ENCODE measurements at regions not wholly inside any gene's neighbourhood (a gene's known extent, or its start where the extent isn't known, plus 50 kb on each side); places are given as distances from the start of the nearest gene placed in this dataset.

DNA sequence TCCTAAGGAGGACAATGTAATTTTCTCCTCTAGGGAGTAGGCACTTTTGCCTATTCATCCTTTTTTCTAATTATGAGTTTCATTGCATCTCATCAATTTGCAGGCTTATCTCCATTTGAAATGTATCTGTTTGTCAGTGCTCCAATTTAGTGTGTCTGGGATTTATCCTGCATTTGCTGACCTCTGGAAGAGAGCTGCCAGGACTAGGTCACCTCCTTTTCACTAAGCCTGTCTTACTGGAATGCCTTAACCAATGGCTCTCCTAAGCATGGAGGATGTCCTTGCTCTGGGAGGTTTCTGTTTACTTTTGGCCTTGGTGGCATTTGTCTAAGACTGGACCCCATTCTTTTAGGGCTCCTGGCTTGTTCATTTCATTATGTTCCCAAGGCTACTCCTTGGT is 261.5 kb downstream of the NEBL start:
- in situ Hi-C loops (cut with HindIII; ENCODE audit: extremely low pct_ligation_motif_present, low pct_unique_long_range_greater_than_20kb) (no loop called here), intact Hi-C loops (cut with micrococcal nuclease; ENCODE audit: unreplicated experiment) (no loop called here)
- POLR2A ChIA-PET: no interaction called here
- FAIRE-seq: no peak
- no peaks in the 10 kb centered on the region for H3K4me1 ChIP-seq (ENCODE audit: insufficient read depth, low read length)
- TF ChIP-seq ZMYM3 (CRISPR knock-in tag; IDR thresholded peaks at IDR 0.05): no peak
- TF ChIP-seq CERS6 (CRISPR knock-in tag; IDR thresholded peaks at IDR 0.05): no peak
- no peak overlapping the region for H2AFZ ChIP-seq (ENCODE audit: low read length)
- no TSS peak for BruUV-seq (replicated peaks)
- no peak for DNase-seq (ENCODE audit: low spot score)
- H3K36me3 ChIP-seq (replicated peaks in 1 of 2; ENCODE audit: control insufficient read depth in 1 of 2, insufficient read depth in 2 of 2, low read length in 2 of 2): no peaks in the 10 kb centered on the region
- H3K79me2 ChIP-seq (ENCODE audit: insufficient read depth, low read length): no peaks in the 10 kb centered on the region
- H4K20me1 ChIP-seq (ENCODE audit: insufficient read depth, low read length): no peaks in the 10 kb centered on the region
- no peaks in the 10 kb centered on the region for H3K27me3 ChIP-seq (ENCODE audit: control insufficient read depth in 1 of 2, insufficient read depth in 2 of 2, low read length in 2 of 2)
- no peak overlapping the region for H3K9ac ChIP-seq (ENCODE audit: insufficient read depth, low read depth, low read length)
- no peak overlapping the region for H3K4me3 ChIP-seq (replicated peaks in 1 of 3; ENCODE audit: insufficient read depth in 1 of 3, low read depth in 2 of 3, low read length in 3 of 3)
- no peak overlapping the region for H3K27ac ChIP-seq (ENCODE audit: extremely low read length, insufficient read depth, low read length)
- peaks cover 53% of the 10 kb centered on the region for H3K9me3 ChIP-seq (ENCODE audit: low read length)
- CTCF ChIA-PET (ENCODE audit: low intra/inter-chr PET ratio, low total read pairs): no interaction called here
- no peak for ATAC-seq
- no peak overlapping the region for H3K4me2 ChIP-seq (ENCODE audit: low read depth, low read length)

- BruUV-seq (replicated peaks): no TSS peak
- ATAC-seq (no peak), FAIRE-seq (no peak), DNase-seq (ENCODE audit: low spot score) (no peak)
- Histone ChIP-seq H3K36me3 (replicated peaks in 1 of 2; ENCODE audit: control insufficient read depth in 1 of 2, insufficient read depth in 2 of 2, low read length in 2 of 2) (no peaks in the 10 kb centered on the region), H3K79me2 (ENCODE audit: insufficient read depth, low read length) (no peaks in the 10 kb centered on the region), H3K4me2 (ENCODE audit: low read depth, low read length) (no peak overlapping the region), H3K4me3 (replicated peaks in 1 of 3; ENCODE audit: insufficient read depth in 1 of 3, low read depth in 2 of 3, low read length in 3 of 3) (no peak overlapping the region), H3K9me3 (ENCODE audit: low read length) (peaks cover 47% of the 10 kb centered on the region), H4K20me1 (ENCODE audit: insufficient read depth, low read length) (no peaks in the 10 kb centered on the region), H3K27ac (ENCODE audit: extremely low read length, insufficient read depth, low read length) (no peak overlapping the region), H3K9ac (ENCODE audit: insufficient read depth, low read depth, low read length) (no peak overlapping the region), H3K4me1 (ENCODE audit: insufficient read depth, low read length) (no peaks in the 10 kb centered on the region), H3K27me3 (ENCODE audit: control insufficient read depth in 1 of 2, insufficient read depth in 2 of 2, low read length in 2 of 2) (no peaks in the 10 kb centered on the region), H2AFZ (ENCODE audit: low read length) (no peak overlapping the region)
- POLR2A ChIA-PET: no interaction called here
- in situ Hi-C loops (cut with HindIII; ENCODE audit: extremely low pct_ligation_motif_present, low pct_unique_long_range_greater_than_20kb) (no loop called here), intact Hi-C loops (cut with micrococcal nuclease; ENCODE audit: unreplicated experiment) (no loop called here)
- CTCF ChIA-PET (ENCODE audit: low intra/inter-chr PET ratio, low total read pairs): no interaction called here
- 9% methylated on average over 4 of the region's 4 CpGs for WGBS (ENCODE audit: low lambda C conversion rate)
- no peak for TF ChIP-seq ZNF549 (CRISPR knock-in tag; IDR thresholded peaks at IDR 0.05)
- no peak for TF ChIP-seq ZSCAN9 (CRISPR knock-in tag; IDR thresholded peaks at IDR 0.05; ENCODE audit: borderline replicate concordance)
- no peak for TF ChIP-seq ZNF644 (CRISPR knock-in tag; IDR thresholded peaks at IDR 0.05; ENCODE audit: low read depth)
- no peak for TF ChIP-seq ZNF260 (CRISPR knock-in tag; IDR thresholded peaks at IDR 0.05; ENCODE audit: borderline replicate concordance, low read depth)
- TF ChIP-seq, protein P1, sequence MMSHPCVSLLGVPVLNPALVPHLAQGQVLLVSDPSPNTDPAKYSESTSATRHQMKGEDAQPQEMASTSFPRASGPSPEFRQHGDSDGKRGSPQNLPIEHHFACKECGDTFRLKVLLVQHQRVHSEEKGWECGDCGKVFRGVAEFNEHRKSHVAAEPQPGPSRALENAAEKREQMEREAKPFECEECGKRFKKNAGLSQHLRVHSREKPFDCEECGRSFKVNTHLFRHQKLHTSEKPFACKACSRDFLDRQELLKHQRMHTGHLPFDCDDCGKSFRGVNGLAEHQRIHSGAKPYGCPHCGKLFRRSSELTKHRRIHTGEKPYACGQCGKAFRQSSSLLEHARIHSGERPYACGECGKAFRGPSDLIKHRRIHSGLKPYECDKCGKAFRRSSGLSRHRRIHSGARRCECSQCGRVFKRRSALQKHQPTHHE (CRISPR knock-in tag; IDR thresholded peaks at IDR 0.05; ENCODE audit: borderline replicate concordance): no peak
- no peak for TF ChIP-seq NFE2L1 (CRISPR knock-in tag; IDR thresholded peaks at IDR 0.05; ENCODE audit: borderline replicate concordance)
- TF ChIP-seq ZNF629 (CRISPR knock-in tag; conservative IDR thresholded peaks at IDR 0.05): no peak
- TF ChIP-seq ZBTB1 (CRISPR knock-in tag; IDR thresholded peaks at IDR 0.05; ENCODE audit: borderline replicate concordance): no peak
- no peak for TF ChIP-seq TP53 (CRISPR knock-in tag; conservative IDR thresholded peaks at IDR 0.05)
- no peak for TF ChIP-seq ZNF768 (CRISPR knock-in tag; IDR thresholded peaks at IDR 0.05)
- no peak for TF ChIP-seq HMG20B (CRISPR knock-in tag; conservative IDR thresholded peaks at IDR 0.05)
- TF ChIP-seq, protein P2, sequence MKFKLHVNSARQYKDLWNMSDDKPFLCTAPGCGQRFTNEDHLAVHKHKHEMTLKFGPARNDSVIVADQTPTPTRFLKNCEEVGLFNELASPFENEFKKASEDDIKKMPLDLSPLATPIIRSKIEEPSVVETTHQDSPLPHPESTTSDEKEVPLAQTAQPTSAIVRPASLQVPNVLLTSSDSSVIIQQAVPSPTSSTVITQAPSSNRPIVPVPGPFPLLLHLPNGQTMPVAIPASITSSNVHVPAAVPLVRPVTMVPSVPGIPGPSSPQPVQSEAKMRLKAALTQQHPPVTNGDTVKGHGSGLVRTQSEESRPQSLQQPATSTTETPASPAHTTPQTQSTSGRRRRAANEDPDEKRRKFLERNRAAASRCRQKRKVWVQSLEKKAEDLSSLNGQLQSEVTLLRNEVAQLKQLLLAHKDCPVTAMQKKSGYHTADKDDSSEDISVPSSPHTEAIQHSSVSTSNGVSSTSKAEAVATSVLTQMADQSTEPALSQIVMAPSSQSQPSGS (CRISPR knock-in tag; IDR thresholded peaks at IDR 0.05): no peak
- TF ChIP-seq, protein P3, sequence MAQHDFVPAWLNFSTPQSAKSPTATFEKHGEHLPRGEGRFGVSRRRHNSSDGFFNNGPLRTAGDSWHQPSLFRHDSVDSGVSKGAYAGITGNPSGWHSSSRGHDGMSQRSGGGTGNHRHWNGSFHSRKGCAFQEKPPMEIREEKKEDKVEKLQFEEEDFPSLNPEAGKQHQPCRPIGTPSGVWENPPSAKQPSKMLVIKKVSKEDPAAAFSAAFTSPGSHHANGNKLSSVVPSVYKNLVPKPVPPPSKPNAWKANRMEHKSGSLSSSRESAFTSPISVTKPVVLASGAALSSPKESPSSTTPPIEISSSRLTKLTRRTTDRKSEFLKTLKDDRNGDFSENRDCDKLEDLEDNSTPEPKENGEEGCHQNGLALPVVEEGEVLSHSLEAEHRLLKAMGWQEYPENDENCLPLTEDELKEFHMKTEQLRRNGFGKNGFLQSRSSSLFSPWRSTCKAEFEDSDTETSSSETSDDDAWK (CRISPR knock-in tag; IDR thresholded peaks at IDR 0.05): no peak
Measured at GRCh38 chr10:20634839-20635238, 262.3 kb downstream of the NEBL start.

All from HepG2 (cell line).